Activated CD4-positive, alpha-beta memory T cell treated with anti-CD3 and anti-CD28 coated beads, Interleukin-2, amount 10 ng/mL, durations not matched to agents 7 days and 5 days (primary cell): ENCODE measurements at regions not wholly inside any gene's neighbourhood (a gene's known extent, or its start where the extent isn't known, plus 50 kb on each side); places are given as distances from the start of the nearest gene placed in this dataset.

ENCODE experiments used
- CTCF ChIA-PET: fragments of 350-600 bp; sonication (Branson Sonifier 250); formaldehyde crosslinking; loops from one replicate; lab custom pipeline; 2021; ENCODE audit warnings: antibody characterized with exemption, inconsistent platforms; lab: Charles Lee
- POLR2A ChIA-PET: fragments of 350-600 bp; sonication (Branson Sonifier 250); formaldehyde crosslinking; loops from one replicate; lab custom pipeline; 2021; ENCODE audit warnings: antibody characterized with exemption; lab: Charles Lee
- DNase-seq: peaks from one replicate; pipeline ENCODE4 v3.0.0-alpha.2; 2020
- H3K27ac Mint-ChIP-seq: one replicate; pipeline ENCODE4 v1.8.0; 2021; ENCODE audit warnings: mild to moderate bottlenecking, mixed read lengths
- H3K27me3 Mint-ChIP-seq: one replicate; pipeline ENCODE4 v1.8.0; 2021; ENCODE audit warnings: mixed read lengths
- H3K36me3 Mint-ChIP-seq: one replicate; pipeline ENCODE4 v1.8.0; 2021; ENCODE audit warnings: low read depth, mixed read lengths
- H3K4me1 Mint-ChIP-seq: one replicate; pipeline ENCODE4 v1.8.0; 2021; ENCODE audit warnings: mixed read lengths
- H3K4me3 Mint-ChIP-seq: one replicate; pipeline ENCODE4 v1.8.0; 2021; ENCODE audit warnings: mild to moderate bottlenecking, mixed read lengths
- H3K9me3 Mint-ChIP-seq: one replicate; pipeline ENCODE4 v1.8.0; 2021; ENCODE audit warnings: mixed read lengths

- CTCF ChIA-PET = no interaction called here
- Mint-ChIP-seq H3K9me3 (peaks cover 2% of the 10 kb centered on the region), H3K4me1 (no peaks in the 10 kb centered on the region), H3K36me3 (no peaks in the 10 kb centered on the region), H3K27ac (no peak overlapping the region), H3K27me3 (peaks cover 29% of the 10 kb centered on the region), H3K4me3 (no peak overlapping the region)
- POLR2A ChIA-PET = no interaction called here
- no peak for DNase-seq
These were observed 221.4 kb upstream of the PKN2 start for GRCh38 chr1:88462488-88463261.

GRCh38 chr1:88463401-88463985 is 220.6 kb upstream of the PKN2 start:
- Mint-ChIP-seq H3K36me3 (no peaks in the 10 kb centered on the region), H3K27ac (no peak overlapping the region), H3K9me3 (peaks cover 5% of the 10 kb centered on the region), H3K27me3 (peaks cover 29% of the 10 kb centered on the region), H3K4me1 (no peaks in the 10 kb centered on the region), H3K4me3 (no peak overlapping the region)
- ChIA-PET POLR2A (no interaction called here), CTCF (no interaction called here)
- no peak for DNase-seq

DNA sequence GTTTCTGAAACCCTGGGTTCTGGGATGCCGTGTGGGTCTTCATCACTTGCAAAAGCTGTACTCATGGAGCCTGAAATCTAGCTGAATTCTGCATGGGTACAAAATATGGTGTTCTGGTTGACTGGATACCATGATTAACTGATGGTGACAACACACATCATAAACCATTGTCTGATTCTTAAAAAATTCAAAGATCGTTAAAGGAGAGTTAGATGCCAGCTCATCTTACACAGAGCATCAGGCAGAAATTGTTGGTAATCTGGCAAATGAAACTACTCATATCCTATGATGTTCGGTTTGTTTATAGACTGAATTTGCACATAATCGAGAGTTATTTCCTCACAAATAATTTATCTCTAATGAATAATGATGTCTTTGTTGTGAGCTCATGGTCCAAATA is 218.1 kb upstream of the PKN2 start:
- H3K4me1 Mint-ChIP-seq = no peaks in the 10 kb centered on the region
- H3K36me3 Mint-ChIP-seq = no peaks in the 10 kb centered on the region
- no peak for DNase-seq

GRCh38 chr1:88466899-88467580 is 217.0 kb upstream of the PKN2 start:
- Mint-ChIP-seq H3K36me3 (no peaks in the 10 kb centered on the region), H3K4me3 (no peak overlapping the region), H3K27ac (no peak overlapping the region), H3K27me3 (peaks cover 17% of the 10 kb centered on the region), H3K4me1 (no peaks in the 10 kb centered on the region), H3K9me3 (peaks cover 5% of the 10 kb centered on the region)
- no peak for DNase-seq
- ChIA-PET CTCF (no interaction called here), POLR2A (no interaction called here)

More for the DNA sequence above, 218.1 kb upstream of the PKN2 start:
- H3K9me3 Mint-ChIP-seq = peaks cover 5% of the 10 kb centered on the region
- no peak overlapping the region for H3K27ac Mint-ChIP-seq
- H3K4me3 Mint-ChIP-seq = no peak overlapping the region
- H3K27me3 Mint-ChIP-seq = peaks cover 26% of the 10 kb centered on the region
- CTCF ChIA-PET = no interaction called here
- POLR2A ChIA-PET = no interaction called here

DNA sequence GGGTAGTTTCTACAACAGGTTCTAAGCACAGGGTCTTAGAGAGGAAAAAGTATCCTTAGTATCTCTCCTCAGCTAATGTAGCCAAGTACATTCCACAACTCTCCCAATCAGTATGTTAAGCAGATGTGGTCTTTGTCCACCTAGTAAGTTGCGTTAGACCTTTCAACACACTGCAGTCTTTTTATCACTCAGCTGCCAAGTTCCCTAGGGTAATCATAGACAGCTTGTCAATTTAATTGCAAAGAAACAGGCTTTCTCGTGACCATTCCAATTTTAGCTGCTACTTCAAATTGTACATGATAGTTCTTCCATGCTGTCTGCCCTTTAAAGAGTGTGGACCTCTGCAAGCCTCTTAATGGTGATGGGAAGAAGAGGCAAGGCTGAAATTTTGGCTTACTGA is 211.8 kb upstream of the PKN2 start:
- CTCF ChIA-PET = no interaction called here

GRCh38 chr1:88472714-88473113 is 211.4 kb upstream of the PKN2 start:
- Mint-ChIP-seq H3K9me3 (peaks cover 3% of the 10 kb centered on the region), H3K27ac (no peak overlapping the region), H3K27me3 (no peaks in the 10 kb centered on the region), H3K4me1 (no peaks in the 10 kb centered on the region), H3K4me3 (no peak overlapping the region), H3K36me3 (no peaks in the 10 kb centered on the region)
- no peak for DNase-seq
- CTCF ChIA-PET = no interaction called here
- POLR2A ChIA-PET = no interaction called here

More for the DNA sequence above, 211.8 kb upstream of the PKN2 start:
- POLR2A ChIA-PET = no interaction called here
- no peak overlapping the region for H3K4me3 Mint-ChIP-seq
- no peak overlapping the region for H3K27ac Mint-ChIP-seq
- H3K4me1 Mint-ChIP-seq = no peaks in the 10 kb centered on the region
- peaks cover 5% of the 10 kb centered on the region for H3K9me3 Mint-ChIP-seq
- no peak for DNase-seq
- H3K27me3 Mint-ChIP-seq = no peaks in the 10 kb centered on the region
- no peaks in the 10 kb centered on the region for H3K36me3 Mint-ChIP-seq

DNA sequence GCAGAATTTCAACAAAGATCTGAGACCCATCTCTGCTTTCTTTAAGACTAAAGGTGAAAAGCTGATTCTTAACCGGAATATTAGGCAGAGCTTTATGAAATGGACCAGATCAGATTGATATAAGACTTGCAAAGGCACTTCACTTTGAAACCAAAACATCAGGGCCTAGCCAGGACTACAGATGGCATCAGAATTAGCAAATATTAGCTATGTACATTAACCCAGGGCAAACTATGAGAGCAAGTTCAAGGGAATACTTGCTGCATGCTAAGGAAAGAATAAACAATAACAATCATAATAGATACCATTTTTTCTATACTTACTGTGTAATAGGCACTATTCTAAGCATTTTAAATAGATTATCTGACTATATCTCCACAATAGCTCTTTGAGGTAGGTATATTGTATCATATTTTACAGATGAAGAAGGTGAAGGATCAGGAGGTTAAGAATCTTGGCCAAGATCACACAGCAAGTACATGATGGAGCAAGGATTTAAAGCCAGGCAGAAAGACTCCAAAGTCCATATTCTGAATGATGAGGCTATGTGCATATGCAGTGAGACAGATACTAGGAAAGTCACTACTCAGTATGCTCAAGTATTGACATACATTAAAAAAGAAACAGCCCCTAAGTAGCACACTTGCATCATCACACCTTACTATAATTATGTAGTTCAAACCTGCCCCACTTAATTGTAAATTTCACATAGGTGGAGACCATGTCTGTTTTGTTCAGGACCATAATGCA is 209.3 kb upstream of the PKN2 start:
- H3K27me3 Mint-ChIP-seq = no peaks in the 10 kb centered on the region
- ChIA-PET POLR2A (no interaction called here), CTCF (no interaction called here)
- H3K9me3 Mint-ChIP-seq = no peaks in the 10 kb centered on the region
- DNase-seq = no peak
- H3K4me3 Mint-ChIP-seq = no peak overlapping the region
- no peaks in the 10 kb centered on the region for H3K36me3 Mint-ChIP-seq
- no peaks in the 10 kb centered on the region for H3K4me1 Mint-ChIP-seq
- H3K27ac Mint-ChIP-seq = no peak overlapping the region

GRCh38 chr1:88484881-88485280 is 199.2 kb upstream of the PKN2 start:
- Mint-ChIP-seq H3K9me3 (no peaks in the 10 kb centered on the region), H3K27ac (no peak overlapping the region), H3K4me3 (no peak overlapping the region), H3K27me3 (peaks cover 5% of the 10 kb centered on the region), H3K4me1 (no peaks in the 10 kb centered on the region), H3K36me3 (no peaks in the 10 kb centered on the region)
- no peak for DNase-seq
- ChIA-PET CTCF (no interaction called here), POLR2A (no interaction called here)

DNA sequence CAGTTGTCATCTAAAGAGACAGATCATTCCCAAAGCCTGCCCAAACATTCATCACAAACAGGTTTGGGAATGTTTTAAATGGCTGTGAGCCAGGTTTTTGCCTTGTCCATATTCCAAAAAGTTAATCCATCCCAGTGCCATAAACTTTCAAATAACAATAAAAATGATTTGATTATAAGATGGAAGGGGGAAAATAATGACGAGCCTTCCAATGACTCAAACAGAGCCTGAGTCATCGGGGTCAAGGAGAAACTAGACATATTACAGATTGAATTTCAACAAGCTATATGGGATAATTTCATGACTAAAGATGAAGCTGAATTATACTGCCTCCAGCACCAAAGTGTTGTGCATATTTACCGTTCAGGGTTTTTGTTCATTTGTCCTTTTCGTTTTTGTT is 195.8 kb upstream of the PKN2 start:
- Mint-ChIP-seq H3K27ac (no peak overlapping the region), H3K4me3 (no peak overlapping the region), H3K9me3 (no peaks in the 10 kb centered on the region), H3K4me1 (no peaks in the 10 kb centered on the region), H3K27me3 (peaks cover 3% of the 10 kb centered on the region), H3K36me3 (no peaks in the 10 kb centered on the region)
- ChIA-PET CTCF (no interaction called here), POLR2A (no interaction called here)
- DNase-seq = no peak

GRCh38 chr1:88490676-88491075 is 193.4 kb upstream of the PKN2 start:
- no peak overlapping the region for H3K27ac Mint-ChIP-seq
- CTCF ChIA-PET = no interaction called here
- H3K9me3 Mint-ChIP-seq = no peaks in the 10 kb centered on the region
- no peaks in the 10 kb centered on the region for H3K36me3 Mint-ChIP-seq
- H3K4me1 Mint-ChIP-seq = no peaks in the 10 kb centered on the region
- H3K4me3 Mint-ChIP-seq = no peak overlapping the region
- DNase-seq = no peak
- POLR2A ChIA-PET = no interaction called here
- peaks cover 2% of the 10 kb centered on the region for H3K27me3 Mint-ChIP-seq

- no peak for DNase-seq
- H3K27me3 Mint-ChIP-seq = no peaks in the 10 kb centered on the region
- no peak overlapping the region for H3K27ac Mint-ChIP-seq
- no peaks in the 10 kb centered on the region for H3K9me3 Mint-ChIP-seq
- no peak overlapping the region for H3K4me3 Mint-ChIP-seq
- no peaks in the 10 kb centered on the region for H3K36me3 Mint-ChIP-seq
- no peaks in the 10 kb centered on the region for H3K4me1 Mint-ChIP-seq
- CTCF ChIA-PET = no interaction called here
- POLR2A ChIA-PET = no interaction called here
These were observed 184.4 kb upstream of the PKN2 start for GRCh38 chr1:88499671-88500070.

DNA sequence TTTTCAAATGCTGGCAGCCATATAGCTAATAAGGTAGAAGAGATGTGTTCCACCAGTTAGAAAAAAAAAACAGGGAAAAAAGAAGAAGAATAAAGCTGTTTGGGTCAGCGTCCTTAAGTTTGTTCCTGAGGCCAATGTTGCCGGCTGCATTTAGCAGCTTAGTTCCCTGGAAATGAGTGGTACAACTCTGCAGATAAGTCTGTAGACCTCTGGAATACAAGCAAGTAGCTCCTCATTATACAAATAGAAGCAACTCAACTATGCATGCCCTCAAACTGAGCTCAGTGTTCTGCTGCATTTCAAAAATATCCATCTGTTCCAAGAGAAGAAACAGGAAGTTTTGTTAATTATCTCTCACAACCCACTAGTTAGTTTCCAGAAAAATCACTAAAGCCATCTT is 181.2 kb upstream of the PKN2 start:
- Mint-ChIP-seq H3K4me1 (no peaks in the 10 kb centered on the region), H3K4me3 (no peak overlapping the region), H3K27me3 (no peaks in the 10 kb centered on the region), H3K36me3 (no peaks in the 10 kb centered on the region), H3K9me3 (no peaks in the 10 kb centered on the region), H3K27ac (no peak overlapping the region)
- POLR2A ChIA-PET = no interaction called here
- CTCF ChIA-PET = no interaction called here
- no peak for DNase-seq

GRCh38 chr1:88503646-88504045 is 180.4 kb upstream of the PKN2 start:
- no peak for DNase-seq
- ChIA-PET POLR2A (no interaction called here), CTCF (no interaction called here)
- Mint-ChIP-seq H3K27me3 (no peaks in the 10 kb centered on the region), H3K9me3 (no peaks in the 10 kb centered on the region), H3K36me3 (no peaks in the 10 kb centered on the region), H3K4me1 (no peaks in the 10 kb centered on the region), H3K4me3 (no peak overlapping the region), H3K27ac (no peak overlapping the region)
